Colonic mucosa (tissue), 4 donors: ENCODE measurements at regions not wholly inside any gene's neighbourhood (a gene's known extent, or its start where the extent isn't known, plus 50 kb on each side); places are given as distances from the start of the nearest gene placed in this dataset.

ENCODE experiments used
- DNase-seq: peaks from one replicate; pipeline ENCODE4 v3.0.0-alpha.2; 2020
- H3K27ac ChIP-seq: fragments of 200-600 bp; one replicate; pipeline ENCODE4 v1.8.0; 2021
- H3K27me3 ChIP-seq: fragments of 200-600 bp; one replicate; pipeline ENCODE4 v1.8.0; 2021
- H3K36me3 ChIP-seq: fragments of 200-600 bp; one replicate; pipeline ENCODE4 v1.8.0; 2021
- H3K4me1 ChIP-seq: fragments of 200-600 bp; one replicate; pipeline ENCODE4 v1.8.0; 2021; ENCODE audit warnings: mild to moderate bottlenecking
- H3K4me3 ChIP-seq: fragments of 200-600 bp; one replicate; pipeline ENCODE4 v1.8.0; 2021
- H3K9ac ChIP-seq, 2 donors: one replicate each; pipeline ENCODE4 v1.7.0; 2013; ENCODE audit warnings: control low read depth in 2 of 2, low read depth in 2 of 2, low read length in 2 of 2
- H3K9me3 ChIP-seq: fragments of 200-600 bp; one replicate; pipeline ENCODE4 v1.8.0; 2021
- intact Hi-C: fragments of 100-400 bp; cut with DNase I; formaldehyde crosslinking; loops from one replicate; pipeline ENCODE4 v1.14.1; 2022
- TF ChIP-seq, protein P1 (sequence below): fragments of 200-600 bp; IDR thresholded peaks from one replicate; pipeline ENCODE4 v1.8.0; 2022; ENCODE audit warnings: antibody characterized with exemption, mild to moderate bottlenecking
- donor health status: healthy.
- donor health status: DM: no; HTN: no; CAD: no.
- donor health status: DM: no; HTN: no; CAD: no.

DNA sequence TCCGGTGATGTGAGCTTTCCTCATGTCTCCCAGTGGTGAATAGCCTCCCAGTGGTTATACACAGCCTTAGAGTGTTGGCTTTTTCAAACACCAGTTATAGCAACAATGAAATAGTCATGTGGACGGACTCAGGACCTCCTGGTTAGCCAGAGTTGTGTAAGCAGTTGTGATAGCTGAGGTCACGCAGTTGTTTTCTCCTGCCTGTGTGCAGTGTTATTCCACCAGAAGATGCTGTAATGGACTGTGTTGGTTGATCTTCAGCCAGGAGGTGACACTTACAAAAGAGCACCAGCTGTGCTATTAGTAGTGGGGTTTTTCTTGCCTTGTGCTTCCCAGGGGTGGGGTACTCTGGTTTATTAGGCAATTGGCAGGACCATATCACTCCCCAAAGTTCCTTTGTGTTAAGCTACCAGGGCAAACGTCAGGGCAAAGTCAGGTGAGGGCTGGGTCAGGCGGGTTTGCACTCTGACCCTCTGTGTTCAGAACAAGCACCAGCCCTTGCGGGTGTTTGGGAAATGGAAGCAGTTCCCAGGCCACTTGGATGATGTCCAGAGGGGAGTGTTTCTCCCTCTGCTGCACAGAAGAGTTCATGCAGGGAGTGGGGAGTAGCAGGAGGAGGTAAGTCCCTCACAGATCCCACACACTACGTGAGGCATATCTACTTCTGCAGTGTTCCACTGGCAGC lies 252.6 kb downstream of the TMEM47 start:
- H3K4me1 ChIP-seq = no peaks in the 10 kb centered on the region
- H3K36me3 ChIP-seq = no peaks in the 10 kb centered on the region
- no peaks in the 10 kb centered on the region for H3K27me3 ChIP-seq
- no peak for DNase-seq
- H3K9ac ChIP-seq = no peak overlapping the region
- intact Hi-C loops = no loop called here
- TF ChIP-seq, protein P1, sequence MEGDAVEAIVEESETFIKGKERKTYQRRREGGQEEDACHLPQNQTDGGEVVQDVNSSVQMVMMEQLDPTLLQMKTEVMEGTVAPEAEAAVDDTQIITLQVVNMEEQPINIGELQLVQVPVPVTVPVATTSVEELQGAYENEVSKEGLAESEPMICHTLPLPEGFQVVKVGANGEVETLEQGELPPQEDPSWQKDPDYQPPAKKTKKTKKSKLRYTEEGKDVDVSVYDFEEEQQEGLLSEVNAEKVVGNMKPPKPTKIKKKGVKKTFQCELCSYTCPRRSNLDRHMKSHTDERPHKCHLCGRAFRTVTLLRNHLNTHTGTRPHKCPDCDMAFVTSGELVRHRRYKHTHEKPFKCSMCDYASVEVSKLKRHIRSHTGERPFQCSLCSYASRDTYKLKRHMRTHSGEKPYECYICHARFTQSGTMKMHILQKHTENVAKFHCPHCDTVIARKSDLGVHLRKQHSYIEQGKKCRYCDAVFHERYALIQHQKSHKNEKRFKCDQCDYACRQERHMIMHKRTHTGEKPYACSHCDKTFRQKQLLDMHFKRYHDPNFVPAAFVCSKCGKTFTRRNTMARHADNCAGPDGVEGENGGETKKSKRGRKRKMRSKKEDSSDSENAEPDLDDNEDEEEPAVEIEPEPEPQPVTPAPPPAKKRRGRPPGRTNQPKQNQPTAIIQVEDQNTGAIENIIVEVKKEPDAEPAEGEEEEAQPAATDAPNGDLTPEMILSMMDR = no peak
- H3K27ac ChIP-seq = no peak overlapping the region
- H3K9me3 ChIP-seq = no peaks in the 10 kb centered on the region
- H3K4me3 ChIP-seq = no peak overlapping the region

GRCh38 chrX:34401411-34401810 lies 255.7 kb downstream of the TMEM47 start:
- H3K27ac ChIP-seq = no peak overlapping the region

DNA sequence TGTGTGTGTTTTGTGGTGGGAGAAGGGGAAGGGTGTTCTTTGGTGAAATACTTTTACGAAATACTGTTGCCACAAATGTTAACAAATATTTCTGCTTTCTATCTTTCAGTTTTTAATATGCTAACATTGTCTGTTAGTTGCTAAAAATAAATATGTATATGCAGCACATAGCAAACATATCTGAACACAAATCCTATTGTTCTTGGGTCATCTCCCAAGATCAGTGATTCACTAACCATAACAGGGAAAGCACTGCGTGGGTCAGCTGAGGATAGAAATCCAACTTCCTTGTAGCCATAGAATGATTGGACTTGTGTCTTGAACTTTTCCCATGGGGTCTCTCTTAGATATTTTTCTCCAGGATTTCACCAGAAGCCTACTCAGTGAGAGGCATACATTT lies 250.3 kb upstream of the FAM47A start:
- H3K9ac ChIP-seq = no peak overlapping the region
- no peak overlapping the region for H3K27ac ChIP-seq
- no peaks in the 10 kb centered on the region for H3K27me3 ChIP-seq
- intact Hi-C loops = no loop called here
- no peak for DNase-seq
- no peaks in the 10 kb centered on the region for H3K9me3 ChIP-seq
- TF ChIP-seq, protein P1 = no peak
- H3K4me1 ChIP-seq = no peaks in the 10 kb centered on the region
- H3K4me3 ChIP-seq = no peak overlapping the region
- no peaks in the 10 kb centered on the region for H3K36me3 ChIP-seq

More at GRCh38 chrX:34401411-34401810, 255.7 kb downstream of the TMEM47 start:
- Histone ChIP-seq H3K4me3 (no peak overlapping the region), H3K27me3 (no peaks in the 10 kb centered on the region), H3K4me1 (no peaks in the 10 kb centered on the region), H3K36me3 (no peaks in the 10 kb centered on the region), H3K9me3 (no peaks in the 10 kb centered on the region), H3K9ac (no peak overlapping the region)
- DNase-seq = no peak
- TF ChIP-seq, protein P1 = no peak
- intact Hi-C loops = no loop called here

DNA sequence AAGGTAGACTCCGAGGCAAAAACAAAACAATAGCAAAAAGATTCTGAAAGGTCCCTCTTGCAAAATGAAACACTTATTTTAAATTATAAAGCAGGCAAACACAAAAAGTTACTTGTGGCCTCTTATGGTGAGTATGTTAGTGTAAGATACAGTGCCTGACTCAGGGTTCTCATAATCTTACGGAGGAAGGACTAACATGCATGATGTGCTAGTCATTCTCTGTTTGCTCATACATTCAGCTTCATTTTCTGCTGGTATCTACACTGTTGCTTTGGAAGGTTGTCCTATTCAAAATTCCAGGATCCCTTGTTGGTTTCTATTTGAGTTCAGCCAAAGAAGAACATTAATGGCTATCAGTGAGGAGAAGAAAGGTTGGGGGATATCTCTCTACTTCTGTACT lies 249.1 kb upstream of the FAM47A start:
- intact Hi-C loops = no loop called here
- H3K27ac ChIP-seq = no peak overlapping the region
- no peak overlapping the region for H3K9ac ChIP-seq
- H3K4me1 ChIP-seq = no peaks in the 10 kb centered on the region
- no peak for DNase-seq
- no peaks in the 10 kb centered on the region for H3K36me3 ChIP-seq
- TF ChIP-seq, protein P1 = no peak
- no peak overlapping the region for H3K4me3 ChIP-seq
- no peaks in the 10 kb centered on the region for H3K9me3 ChIP-seq
- no peaks in the 10 kb centered on the region for H3K27me3 ChIP-seq

- Histone ChIP-seq H3K36me3 (no peaks in the 10 kb centered on the region), H3K9me3 (no peaks in the 10 kb centered on the region), H3K27ac (no peak overlapping the region), H3K27me3 (no peaks in the 10 kb centered on the region), H3K4me1 (no peaks in the 10 kb centered on the region), H3K4me3 (no peak overlapping the region), H3K9ac (no peak overlapping the region)
- intact Hi-C loops = no loop called here
- TF ChIP-seq, protein P1 = no peak
- DNase-seq = no peak
Measured at GRCh38 chrX:34379891-34380290, 247.8 kb upstream of the FAM47A start.
